IMR-90 (cell line): ENCODE measurements at regions not wholly inside any gene's neighbourhood (a gene's known extent, or its start where the extent isn't known, plus 50 kb on each side); places are given as distances from the start of the nearest gene placed in this dataset.

Experiments
- CTCF ChIP-seq: conservative IDR thresholded peaks from 2 replicates; pipeline ENCODE4 v1.5.1; 2012; ENCODE audit warnings: mild to moderate bottlenecking, low read depth, low read length, improper control_type of control experiment
- FOS ChIP-seq: fragments of 150-350 bp; IDR thresholded peaks from 2 replicates; pipeline ENCODE4 v1.6.1; 2016; ENCODE audit warnings: low read depth, low read length
- MAFK ChIP-seq: IDR thresholded peaks from 2 replicates; pipeline ENCODE4 v1.6.1; 2012; ENCODE audit warnings: low read depth, low read length, improper control_type of control experiment
- MXI1 ChIP-seq: IDR thresholded peaks from 2 replicates; pipeline ENCODE4 v1.6.1; 2012; ENCODE audit warnings: low read depth, mild to moderate bottlenecking, low read length, moderate library complexity, borderline replicate concordance
- NFE2L2 ChIP-seq: fragments of 150-350 bp; IDR thresholded peaks from 2 replicates; pipeline ENCODE4 v1.6.1; 2016; ENCODE audit warnings: low read depth, mild to moderate bottlenecking, low read length
- RAD21 ChIP-seq: IDR thresholded peaks from 2 replicates; pipeline ENCODE4 v1.6.1; 2012; ENCODE audit warnings: low read length, improper control_type of control experiment
- RCOR1 ChIP-seq: IDR thresholded peaks from 2 replicates; pipeline ENCODE4 v1.6.1; 2012; ENCODE audit warnings: mild to moderate bottlenecking, low read length, improper control_type of control experiment; ENCODE audit not compliant: insufficient replicate concordance
- RFX5 ChIP-seq: IDR thresholded peaks from 2 replicates; pipeline ENCODE4 v1.8.0; 2012; ENCODE audit warnings: low read depth, mild to moderate bottlenecking, low read length, moderate library complexity
- SMC3 ChIP-seq: fragments of 150-350 bp; IDR thresholded peaks from 2 replicates; pipeline ENCODE4 v1.6.1; 2016; ENCODE audit warnings: low read depth, mild to moderate bottlenecking, antibody characterized with exemption, low read length, moderate library complexity
- USF2 ChIP-seq: fragments of 150-350 bp; IDR thresholded peaks from 2 replicates; pipeline ENCODE4 v1.6.1; 2017; ENCODE audit warnings: mild to moderate bottlenecking, antibody characterized with exemption, low read length, low read depth

GRCh38 chr4:1523033-1523432 lies 116.8 kb upstream of the NKX1-1 start:
- TF ChIP-seq CTCF (no peak), NFE2L2 (no peak), USF2 (no peak), MXI1 (no peak), SMC3 (no peak), MAFK (no peak), RFX5 (no peak), FOS (no peak), RCOR1 (no peak), RAD21 (no peak)
